SH-SY5Y (cell line): ENCODE measurements at regions not wholly inside any gene's neighbourhood (a gene's known extent, or its start where the extent isn't known, plus 50 kb on each side); places are given as distances from the start of the nearest gene placed in this dataset.

ENCODE experiments used
- GATA2 ChIP-seq: IDR thresholded peaks from 2 replicates; pipeline ENCODE4 v1.6.1; 2011; ENCODE audit warnings: mild to moderate bottlenecking, low read depth, low read length
- GATA3 ChIP-seq: IDR thresholded peaks from 2 replicates; pipeline ENCODE4 v1.6.1; 2011; ENCODE audit warnings: low read depth, mild to moderate bottlenecking, low read length, moderate library complexity

DNA sequence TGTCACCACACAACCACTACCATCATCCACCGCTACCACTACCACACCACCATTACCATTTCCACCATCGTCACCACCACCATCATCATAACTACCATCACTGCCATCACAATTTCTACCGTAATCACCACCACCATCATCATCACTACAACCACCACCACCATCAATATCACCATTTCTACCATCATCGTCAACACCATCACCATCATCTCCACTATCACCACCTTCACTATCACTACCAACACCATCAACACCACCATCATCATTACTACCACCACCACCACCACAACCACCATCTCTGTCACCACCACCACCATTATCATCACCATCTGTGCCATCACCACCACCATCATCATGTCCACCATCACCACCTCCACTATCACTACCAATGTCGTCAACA lies 524.5 kb upstream of the C16orf82 start:
- TF ChIP-seq GATA2, result no peak

DNA sequence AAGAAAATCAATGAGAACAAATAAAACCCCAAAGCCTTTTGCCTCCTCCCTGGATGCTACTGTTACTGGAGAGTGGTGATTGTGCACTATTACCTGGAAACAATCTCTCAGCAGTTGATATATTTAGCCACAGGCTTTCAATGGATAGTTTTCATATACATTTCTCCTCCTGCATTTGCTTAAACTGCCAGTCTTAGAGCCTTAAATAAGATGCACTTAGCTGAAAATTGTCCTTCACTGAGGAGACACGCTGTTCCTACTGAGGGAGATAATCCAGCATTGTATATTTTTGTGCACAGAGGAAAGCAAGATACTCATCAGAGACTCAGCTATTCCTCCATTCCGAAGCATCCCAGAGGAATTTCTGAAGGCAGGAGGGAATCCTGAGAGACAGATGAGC lies 520.2 kb upstream of the C16orf82 start:
- TF ChIP-seq GATA3 (no peak), GATA2 (no peak)

DNA sequence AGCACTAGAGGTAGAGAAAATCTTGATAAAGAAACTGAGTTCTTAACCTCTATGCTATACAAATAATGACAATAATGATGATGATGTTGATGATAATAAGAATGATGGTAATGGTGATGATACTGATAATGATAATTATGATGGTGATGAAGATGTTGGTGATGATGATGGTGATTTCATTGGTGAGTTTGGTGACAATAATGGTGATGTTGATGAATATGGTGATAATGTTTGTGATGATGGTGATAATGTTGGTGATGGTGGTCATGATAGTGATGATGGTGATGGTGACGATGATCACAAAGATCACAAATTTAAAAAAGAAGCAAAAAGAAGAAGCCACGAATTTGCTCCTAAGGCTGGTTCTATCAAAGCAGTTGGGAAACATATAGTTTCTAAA lies 519.0 kb upstream of the C16orf82 start:
- TF ChIP-seq GATA2 (no peak), GATA3 (no peak)

DNA sequence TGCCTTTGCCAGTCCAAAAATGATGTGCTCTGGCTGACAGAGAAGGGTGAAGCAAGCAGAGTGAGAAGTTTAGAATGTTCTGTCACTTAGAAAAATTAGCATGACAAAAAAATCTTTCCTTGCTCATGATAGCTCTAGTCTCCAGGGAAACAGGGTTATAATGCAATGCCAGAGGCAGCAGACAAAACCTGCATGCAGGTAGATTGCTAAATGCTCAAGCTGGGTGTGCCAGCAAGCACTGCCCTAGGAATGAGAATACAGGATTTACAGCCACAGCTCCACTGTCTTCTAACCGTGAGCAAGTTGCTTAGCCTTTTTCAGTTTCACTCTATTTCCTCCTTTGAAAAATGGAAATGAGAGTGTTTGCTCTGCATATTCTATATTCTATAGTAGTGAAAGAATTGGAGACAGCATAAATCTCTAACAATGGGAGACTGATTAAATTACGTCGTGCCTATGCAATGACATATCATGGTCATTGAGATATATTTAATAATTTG lies 516.6 kb upstream of the C16orf82 start:
- no peak for TF ChIP-seq GATA3
- TF ChIP-seq GATA2, result no peak

DNA sequence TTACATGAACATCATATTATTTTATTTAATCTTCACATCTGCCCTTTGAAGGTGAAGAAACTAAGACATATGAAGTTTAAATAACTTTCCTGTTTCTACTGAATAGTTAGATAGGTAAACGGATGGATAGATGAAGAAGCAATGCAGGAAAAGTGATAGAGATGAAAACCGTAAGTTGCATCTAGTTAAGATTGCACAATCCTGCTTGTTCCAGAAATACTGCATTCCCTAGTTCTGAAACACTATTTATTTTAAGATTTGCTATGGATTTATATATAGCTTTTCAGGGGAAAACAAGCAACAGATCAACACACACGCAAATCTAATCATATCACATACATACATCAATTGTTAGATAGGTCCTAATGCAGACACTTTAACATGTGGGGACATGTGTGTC lies 512.7 kb upstream of the C16orf82 start:
- TF ChIP-seq GATA2, result no peak
- TF ChIP-seq GATA3, result no peak

DNA sequence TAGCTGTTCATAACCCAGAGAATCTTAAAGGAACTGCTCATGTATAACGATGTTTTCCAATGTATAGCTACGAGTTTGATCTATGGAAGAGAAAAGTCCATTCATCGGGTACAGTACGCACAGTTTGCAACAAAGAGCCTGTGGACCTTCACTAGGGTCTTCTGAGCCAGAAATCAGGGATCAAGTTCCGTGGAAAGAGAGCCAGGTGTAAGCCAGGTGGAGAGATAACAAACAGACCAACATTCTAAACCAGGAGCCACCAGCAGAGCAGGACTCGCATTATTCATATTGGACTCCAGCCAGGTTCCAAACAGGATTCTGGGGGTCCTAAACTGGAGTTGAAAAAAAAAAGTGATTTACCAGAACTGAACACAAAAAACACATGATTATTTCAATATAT lies 505.4 kb upstream of the C16orf82 start:
- no peak for TF ChIP-seq GATA2
- no peak for TF ChIP-seq GATA3

DNA sequence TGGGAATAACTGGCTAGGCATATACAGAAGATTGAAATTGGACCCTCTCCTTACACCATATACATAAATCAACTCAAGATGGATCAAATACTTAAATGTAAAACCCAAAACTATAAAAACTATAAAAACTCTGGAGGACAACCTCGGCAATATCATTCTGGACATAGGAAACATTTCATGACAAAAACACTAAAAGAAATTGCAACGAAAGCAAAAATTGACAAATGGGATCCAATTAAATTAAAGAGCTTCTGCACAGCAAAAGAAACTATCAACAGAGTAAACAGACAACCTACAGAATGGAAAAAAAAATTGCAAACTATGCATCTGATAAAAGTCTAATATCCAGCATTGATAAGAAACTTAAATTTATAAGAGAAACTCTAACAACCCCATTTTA lies 503.7 kb upstream of the C16orf82 start:
- TF ChIP-seq GATA2, result no peak
- no peak for TF ChIP-seq GATA3

DNA sequence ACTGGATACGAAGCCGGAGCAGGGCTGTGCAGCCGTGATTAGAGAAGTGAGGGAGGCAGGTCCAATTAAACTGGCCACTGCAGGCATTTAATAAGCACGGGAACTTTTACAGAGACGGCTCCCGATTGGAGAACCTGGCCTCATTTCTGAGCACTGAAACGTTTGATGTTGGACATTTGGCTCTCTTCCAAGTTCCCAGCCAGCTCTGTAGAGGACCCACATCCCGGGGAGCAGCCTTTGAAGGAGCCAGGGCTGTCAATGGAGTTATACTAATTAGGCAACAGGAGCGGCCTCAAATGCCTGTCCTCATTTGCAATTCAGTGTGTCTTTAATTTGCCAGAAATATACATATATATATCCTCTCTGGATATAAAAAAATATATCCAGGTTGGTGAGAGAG lies 499.4 kb upstream of the C16orf82 start:
- TF ChIP-seq GATA2 (no peak), GATA3 (no peak)

DNA sequence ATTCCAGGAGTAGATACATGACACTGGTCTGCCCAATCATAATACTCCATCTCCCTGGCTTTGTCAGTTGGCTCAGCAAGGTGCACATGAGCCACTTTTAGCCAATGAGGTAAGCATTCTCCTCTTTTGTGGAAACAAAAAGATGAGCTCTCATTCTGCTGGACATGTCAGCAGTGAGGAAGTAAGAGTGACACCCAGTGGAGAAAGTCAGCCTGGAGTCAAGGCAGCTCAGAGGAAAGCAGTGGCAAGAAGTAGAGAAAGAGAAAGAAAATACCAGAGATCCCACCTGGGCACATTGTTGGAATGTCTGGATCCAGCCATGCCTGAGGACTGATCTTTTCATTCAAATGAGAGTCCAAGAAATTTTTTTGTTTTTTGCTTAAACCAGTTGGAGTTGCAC lies 496.9 kb upstream of the C16orf82 start:
- TF ChIP-seq GATA3 (no peak), GATA2 (no peak)

DNA sequence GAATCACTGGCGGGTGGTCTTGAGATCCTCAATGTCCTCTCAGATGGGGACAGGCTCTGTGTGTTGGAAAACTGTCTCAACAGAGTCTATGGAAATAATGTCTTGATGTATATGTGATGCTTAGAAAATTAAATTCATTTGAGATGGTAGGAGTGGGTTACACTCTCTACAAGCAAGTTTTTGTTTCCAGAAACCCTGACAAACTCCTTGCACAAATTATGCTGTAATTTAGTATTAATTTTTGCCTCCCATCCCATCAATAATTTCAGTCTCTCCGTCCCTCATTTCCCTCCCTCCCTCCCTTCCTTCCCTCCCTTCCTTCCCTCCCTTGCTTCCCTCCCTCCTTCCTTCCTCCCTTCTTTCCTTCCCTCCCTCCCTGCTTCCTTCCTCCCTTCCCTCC lies 488.0 kb upstream of the C16orf82 start:
- TF ChIP-seq GATA3, result no peak
- no peak for TF ChIP-seq GATA2

DNA sequence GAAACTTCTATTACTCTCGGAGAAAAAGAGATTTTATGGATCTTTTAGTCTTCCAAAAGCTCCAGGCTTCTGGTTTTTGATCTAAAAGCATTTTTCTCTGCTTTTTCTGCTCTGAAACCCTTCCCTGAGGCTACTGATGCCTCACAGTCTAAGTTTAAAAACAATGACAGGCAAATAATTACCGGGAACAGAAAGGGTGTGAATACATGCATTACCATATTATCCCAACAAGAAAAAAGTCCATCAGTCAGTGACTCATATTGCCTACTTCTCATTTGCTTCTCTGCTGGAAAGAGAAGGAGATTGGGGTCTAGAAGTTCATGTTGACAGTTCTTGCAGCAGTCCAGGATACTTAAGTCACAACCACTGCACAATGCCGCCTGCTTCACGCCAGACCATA lies 482.9 kb upstream of the C16orf82 start:
- no peak for TF ChIP-seq GATA3
- TF ChIP-seq GATA2, result no peak

DNA sequence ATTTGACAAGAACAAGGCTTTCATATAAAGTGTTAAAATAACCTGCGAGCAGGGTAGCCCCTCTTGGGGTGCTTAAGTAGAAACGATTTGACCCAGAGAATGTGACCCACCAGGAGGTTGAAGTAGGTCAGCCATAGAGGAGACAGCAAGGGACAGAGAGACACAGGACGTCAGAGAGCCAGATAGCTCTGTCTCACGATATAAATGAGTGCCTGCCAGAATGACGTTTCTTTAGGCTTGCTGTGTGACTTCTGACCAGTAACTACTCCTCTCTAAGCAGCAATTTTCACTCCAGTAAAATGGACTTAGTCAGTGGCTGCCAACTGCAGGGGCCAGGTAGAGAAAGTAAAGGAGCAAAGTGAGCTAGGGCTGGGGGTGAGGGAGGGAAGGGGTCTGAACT lies 473.0 kb upstream of the C16orf82 start:
- no peak for TF ChIP-seq GATA2
- no peak for TF ChIP-seq GATA3

DNA sequence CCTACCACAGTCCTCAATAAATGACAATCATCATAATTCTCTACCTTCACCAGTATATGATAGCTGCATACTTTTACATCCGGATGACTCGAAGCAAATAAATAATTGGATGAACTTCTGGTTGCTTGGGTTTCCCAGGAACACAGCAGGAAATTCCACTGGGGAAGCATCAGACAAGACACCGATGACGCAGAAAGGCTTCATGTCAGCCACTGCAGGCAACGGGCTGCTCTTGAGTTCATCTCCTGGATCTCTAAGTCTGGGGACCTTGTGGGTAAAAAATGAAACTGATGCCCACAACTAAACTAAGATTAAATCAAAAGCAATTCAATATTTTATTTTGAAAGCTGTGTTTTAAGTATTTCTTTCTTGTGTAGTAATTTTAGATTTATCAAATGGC lies 472.1 kb upstream of the C16orf82 start:
- TF ChIP-seq GATA3 (no peak), GATA2 (no peak)

DNA sequence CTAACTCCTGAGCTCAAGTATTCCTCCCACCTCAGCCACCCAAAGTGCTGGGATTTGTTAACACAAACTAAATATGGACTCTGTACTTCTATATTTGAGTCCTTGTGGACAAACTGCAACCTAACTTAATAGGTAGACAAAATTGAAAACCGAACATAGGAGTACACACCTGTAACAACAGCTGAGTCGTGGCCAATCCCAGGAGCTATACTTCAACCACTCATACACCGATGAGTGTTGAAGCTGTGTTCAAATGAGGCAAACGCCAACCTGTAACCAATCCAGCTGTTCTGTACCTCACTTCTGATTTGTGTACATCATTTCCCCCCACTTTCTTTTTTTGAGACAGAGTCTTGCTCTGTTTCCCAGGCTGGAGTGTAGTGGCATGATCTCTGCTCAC lies 471.5 kb upstream of the C16orf82 start:
- TF ChIP-seq GATA3 (no peak), GATA2 (no peak)

DNA sequence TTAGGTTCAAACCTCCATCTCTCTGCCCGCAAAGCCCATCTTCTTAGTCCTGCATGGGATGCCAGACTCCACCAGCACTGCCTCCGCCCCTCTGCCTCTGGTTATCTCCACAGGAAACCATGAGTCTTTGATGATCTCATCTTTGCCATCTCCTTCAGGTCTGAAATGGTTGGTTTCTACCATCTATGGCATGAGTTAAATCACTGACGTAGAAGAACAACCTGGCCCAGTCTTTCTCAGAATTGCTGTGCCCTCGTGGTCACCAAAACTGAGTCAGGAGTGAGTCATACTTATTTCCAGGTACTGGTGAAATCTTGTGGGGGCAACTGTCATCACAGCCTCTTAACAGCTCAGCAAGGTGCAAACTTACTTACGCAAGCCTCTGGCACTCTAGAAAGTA lies 468.7 kb upstream of the C16orf82 start:
- TF ChIP-seq GATA2, result no peak
- TF ChIP-seq GATA3, result no peak

DNA sequence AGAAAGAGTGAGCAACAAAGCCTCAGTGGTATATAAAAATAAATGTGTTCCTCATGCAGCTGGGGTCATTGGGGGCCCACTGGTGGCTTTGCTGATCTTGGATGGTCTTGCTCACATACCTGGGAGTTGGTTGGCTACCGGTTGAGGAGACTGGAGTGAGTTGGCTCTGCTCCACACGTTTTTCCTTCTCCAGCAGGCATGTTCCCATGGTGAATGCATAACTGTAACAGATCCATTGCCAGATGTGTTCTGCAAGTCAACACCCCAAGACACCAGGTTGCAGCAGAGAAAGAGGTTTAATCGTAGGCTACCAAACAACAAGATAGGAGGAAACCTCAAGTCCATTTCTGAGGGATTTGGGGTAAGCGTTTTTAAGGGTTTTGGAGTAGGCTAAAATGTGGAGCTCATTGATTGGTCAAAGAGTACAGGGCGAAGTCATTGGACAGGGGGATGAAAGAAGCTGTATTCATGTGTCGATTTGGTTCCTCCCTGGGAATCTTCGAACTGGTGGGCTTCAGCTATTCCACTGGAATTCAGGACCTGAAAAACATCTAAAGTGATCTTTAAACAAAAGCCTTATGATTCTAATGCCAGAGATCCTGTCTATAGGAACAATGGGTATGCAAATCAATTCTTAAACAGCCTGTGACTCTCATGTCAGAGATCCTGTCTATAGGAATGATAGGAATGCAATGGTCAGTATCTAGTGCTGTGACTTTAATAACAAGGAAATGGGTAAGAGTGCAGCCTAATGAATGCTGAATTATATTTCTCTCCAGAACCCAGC lies 467.5 kb upstream of the C16orf82 start:
- no peak for TF ChIP-seq GATA2
- no peak for TF ChIP-seq GATA3
